AG04449 (cell line): ENCODE measurements at regions not wholly inside any gene's neighbourhood (a gene's known extent, or its start where the extent isn't known, plus 50 kb on each side); places are given as distances from the start of the nearest gene placed in this dataset.

Experiments
- CTCF ChIA-PET: fragments of 350-600 bp; formaldehyde crosslinking; extraction: SDS; loops from one replicate; lab custom pipeline; 2021; ENCODE audit warnings: antibody characterized with exemption; lab: Yijun Ruan, JAX
- POLR2A ChIA-PET: fragments of 400-600, 350-600 bp; formaldehyde crosslinking; extraction: SDS; loops from one replicate; lab custom pipeline; 2020; ENCODE audit warnings: antibody characterized with exemption, inconsistent platforms; lab: Yijun Ruan, JAX
- DNase-seq: peaks from one replicate; pipeline ENCODE4 v3.0.0-alpha.2; 2010; ENCODE audit warnings: low read depth, low spot score
- H3K4me3 ChIP-seq: 2 replicates; pipeline ENCODE4 v1.5.1; 2011; ENCODE audit warnings: low read depth, mild to moderate bottlenecking, control low read depth, low read length
- TF ChIP-seq, protein P1 (sequence below): IDR thresholded peaks from one replicate; pipeline ENCODE4 v1.5.1; 2011; ENCODE audit warnings: mild to moderate bottlenecking, moderate library complexity, low read length, control low read depth, inconsistent platforms; ENCODE audit not compliant: insufficient read depth; ENCODE audit errors: missing control alignments

DNA sequence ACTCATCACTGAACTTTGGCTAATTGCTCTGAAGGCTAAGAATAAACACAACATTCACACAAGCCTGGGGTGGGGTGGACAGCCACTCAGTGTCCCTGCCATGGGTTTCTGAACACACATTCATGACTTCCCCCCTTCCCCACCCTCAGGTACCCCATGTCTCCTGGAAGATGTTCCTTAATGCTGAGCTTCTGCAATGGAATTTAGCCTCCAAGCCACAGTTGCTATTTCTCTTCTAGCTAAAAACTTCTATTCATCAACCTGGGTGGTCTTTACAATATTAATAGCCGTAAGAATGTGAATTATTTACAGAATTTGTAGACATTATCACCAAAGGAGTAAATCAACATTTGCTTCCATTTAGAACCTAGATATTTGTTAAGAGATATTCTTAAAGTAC, 175.1 kb downstream of the ACKR3 start:
- ChIA-PET CTCF (interaction anchor here (0.7 to 1.4 kb wide), 3 partner anchors 175 to 317 kb away, joined by 3 to 4 read pairs (median 3); partner anchors contain the start of gene ACKR3), POLR2A (interaction anchor here (0.9 to 4.7 kb wide), 4 partner anchors 24 to 133 kb away, joined by 3 to 82 read pairs (median 4); no protein-coding TSS in a partner anchor)
- DNase-seq: peak; percentile 12
- H3K4me3 ChIP-seq: no peak overlapping the region
- TF ChIP-seq, protein P1, sequence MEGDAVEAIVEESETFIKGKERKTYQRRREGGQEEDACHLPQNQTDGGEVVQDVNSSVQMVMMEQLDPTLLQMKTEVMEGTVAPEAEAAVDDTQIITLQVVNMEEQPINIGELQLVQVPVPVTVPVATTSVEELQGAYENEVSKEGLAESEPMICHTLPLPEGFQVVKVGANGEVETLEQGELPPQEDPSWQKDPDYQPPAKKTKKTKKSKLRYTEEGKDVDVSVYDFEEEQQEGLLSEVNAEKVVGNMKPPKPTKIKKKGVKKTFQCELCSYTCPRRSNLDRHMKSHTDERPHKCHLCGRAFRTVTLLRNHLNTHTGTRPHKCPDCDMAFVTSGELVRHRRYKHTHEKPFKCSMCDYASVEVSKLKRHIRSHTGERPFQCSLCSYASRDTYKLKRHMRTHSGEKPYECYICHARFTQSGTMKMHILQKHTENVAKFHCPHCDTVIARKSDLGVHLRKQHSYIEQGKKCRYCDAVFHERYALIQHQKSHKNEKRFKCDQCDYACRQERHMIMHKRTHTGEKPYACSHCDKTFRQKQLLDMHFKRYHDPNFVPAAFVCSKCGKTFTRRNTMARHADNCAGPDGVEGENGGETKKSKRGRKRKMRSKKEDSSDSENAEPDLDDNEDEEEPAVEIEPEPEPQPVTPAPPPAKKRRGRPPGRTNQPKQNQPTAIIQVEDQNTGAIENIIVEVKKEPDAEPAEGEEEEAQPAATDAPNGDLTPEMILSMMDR: no peak

DNA sequence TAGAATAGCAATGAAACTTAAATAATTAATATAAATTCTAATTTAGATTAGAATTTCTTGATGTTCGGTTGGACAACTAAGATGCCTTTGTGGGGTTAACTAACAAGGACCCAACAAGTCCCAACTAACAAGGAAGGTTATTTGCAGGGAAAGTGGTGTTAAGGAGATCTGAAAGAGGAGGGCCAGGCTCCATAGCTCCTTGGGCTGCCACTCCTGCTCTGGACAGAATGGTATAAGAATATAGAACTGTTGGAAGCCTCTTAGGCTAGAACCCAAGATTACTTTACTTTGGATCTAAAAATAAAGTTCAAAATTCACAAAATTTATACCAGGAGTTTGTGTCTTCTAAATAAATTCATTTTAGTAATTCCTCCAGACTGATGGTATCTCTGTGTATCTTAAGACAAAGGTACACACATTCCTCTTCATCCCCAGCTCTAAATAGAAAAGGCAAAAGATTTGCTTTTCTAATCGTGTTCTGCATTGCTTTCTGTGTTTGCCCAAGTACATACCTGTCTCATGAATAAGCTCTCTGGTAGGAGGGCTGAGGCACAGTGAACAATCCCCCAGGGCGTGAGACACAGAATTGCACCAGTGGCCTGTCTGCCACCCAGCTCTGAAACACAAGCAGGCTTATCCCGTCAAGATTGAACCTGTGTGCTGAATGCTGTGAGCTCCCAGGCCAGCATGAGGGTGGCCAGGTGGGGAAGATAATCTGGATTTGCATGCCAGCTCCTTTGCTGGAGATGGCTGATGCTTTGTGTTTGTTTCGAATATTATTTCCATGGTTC, 176.0 kb downstream of the ACKR3 start:
- ChIA-PET POLR2A (interaction anchor here (0.6 to 4.7 kb wide), 4 partner anchors 24 to 118 kb away, joined by 3 to 82 read pairs (median 4); no protein-coding TSS in a partner anchor), CTCF (interaction anchor here (0.9 to 1.6 kb wide), 6 partner anchors 13 to 314 kb away, joined by 3 to 5 read pairs (median 4); partner anchors contain the start of gene ACKR3)
- TF ChIP-seq, protein P1: no peak
- peak; percentile 61 for DNase-seq
- peak overlapping the region; percentile 19 for H3K4me3 ChIP-seq

DNA sequence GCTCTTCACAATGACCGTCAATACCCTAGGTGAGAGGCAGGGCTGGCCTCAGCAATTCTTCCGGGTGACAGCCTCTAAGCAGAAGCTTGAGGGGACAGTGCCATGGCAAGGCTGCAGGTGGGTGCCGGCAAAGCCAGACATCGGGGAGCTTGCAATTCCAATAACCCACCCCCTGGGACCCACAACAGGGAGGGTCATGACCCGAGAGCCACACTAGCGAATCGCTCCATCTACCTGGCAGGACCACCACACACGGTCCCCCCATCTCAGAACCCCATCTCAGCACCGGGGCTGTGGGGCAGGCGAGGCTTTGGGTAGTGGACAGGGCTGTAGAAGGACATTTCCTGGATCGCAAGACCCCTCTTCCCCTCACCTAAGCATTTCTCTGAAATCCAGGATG, 177.2 kb downstream of the ACKR3 start:
- DNase-seq: no peak
- ChIA-PET POLR2A (interaction anchor here (4.7 kb wide), 1 partner anchor 22 kb away, joined by 82 read pairs; no protein-coding TSS in a partner anchor), CTCF (interaction anchor here (0.8 to 1.6 kb wide), 2 partner anchors 35 to 313 kb away, joined by 3 to 4 read pairs; no protein-coding TSS in a partner anchor)
- TF ChIP-seq, protein P1: no peak
- no peak overlapping the region for H3K4me3 ChIP-seq

DNA sequence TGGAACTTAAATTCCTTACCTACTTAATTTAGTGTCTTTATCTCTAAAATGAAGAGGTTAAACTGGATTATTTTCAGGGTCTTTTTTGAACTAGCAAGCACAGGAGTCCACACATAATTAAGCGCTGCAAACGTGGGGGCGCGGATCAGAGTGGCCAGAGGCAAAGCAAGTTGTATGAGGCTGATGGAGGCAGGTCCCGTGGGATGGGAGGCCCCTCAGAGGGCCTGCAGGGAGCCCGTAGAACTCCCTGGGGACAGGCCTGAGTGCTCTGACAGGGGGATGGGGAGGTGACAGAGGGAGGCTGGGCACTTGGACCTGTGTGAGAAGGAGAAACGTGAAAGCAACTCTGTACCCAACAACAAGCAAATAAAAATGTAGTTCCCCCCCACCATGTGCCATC, 177.8 kb downstream of the ACKR3 start:
- ChIA-PET CTCF (no interaction called here), POLR2A (interaction anchor here (4.7 kb wide), 1 partner anchor 22 kb away, joined by 82 read pairs; no protein-coding TSS in a partner anchor)
- no peak for DNase-seq
- TF ChIP-seq, protein P1: no peak
- H3K4me3 ChIP-seq: no peak overlapping the region

DNA sequence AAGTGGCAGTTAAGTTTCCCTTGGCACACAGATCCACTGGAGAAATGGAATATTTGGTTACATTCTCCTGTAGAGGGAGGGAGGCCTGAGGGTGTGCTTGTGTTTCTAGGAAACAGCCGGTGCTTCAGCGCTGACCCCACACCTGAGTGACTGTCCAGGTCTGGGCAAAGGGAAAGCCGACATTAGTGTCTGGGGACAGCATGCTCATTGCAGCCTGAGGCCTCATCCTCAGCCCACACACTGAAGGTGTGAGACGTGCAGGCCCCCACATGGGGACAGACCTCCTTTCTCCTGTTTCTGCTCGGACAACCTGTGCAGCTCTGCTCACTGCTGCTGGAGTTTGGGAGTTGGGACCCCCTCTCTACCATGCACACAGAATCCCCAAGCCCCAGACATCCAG, 178.3 kb downstream of the ACKR3 start:
- POLR2A ChIA-PET: no interaction called here
- CTCF ChIA-PET: no interaction called here
- no peak for DNase-seq
- TF ChIP-seq, protein P1: no peak
- H3K4me3 ChIP-seq: no peak overlapping the region

DNA sequence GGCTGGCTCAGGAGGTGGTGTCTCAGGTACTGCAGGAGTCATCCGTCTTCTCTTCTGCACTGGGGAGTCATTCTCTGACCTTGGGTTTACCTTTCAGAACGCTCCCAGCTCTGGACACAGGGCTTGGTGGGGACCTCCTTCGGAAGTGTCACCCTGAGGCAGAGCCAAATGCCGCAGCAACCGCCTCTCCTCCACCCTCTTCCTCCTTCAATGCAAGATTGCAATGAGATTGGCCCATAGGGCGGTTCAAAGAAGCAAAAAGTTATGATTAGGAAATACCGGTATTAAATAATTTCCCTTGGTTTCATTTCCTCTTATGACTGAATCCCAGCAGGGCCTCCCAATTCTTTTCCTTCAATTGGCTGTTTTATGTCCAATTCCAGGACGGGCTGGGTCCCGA, 178.8 kb downstream of the ACKR3 start:
- CTCF ChIA-PET: no interaction called here
- TF ChIP-seq, protein P1: no peak
- no peak for DNase-seq
- H3K4me3 ChIP-seq: no peak overlapping the region
- POLR2A ChIA-PET: no interaction called here
